Liver (tissue), 8 donors: ENCODE measurements at regions not wholly inside any gene's neighbourhood (a gene's known extent, or its start where the extent isn't known, plus 50 kb on each side); places are given as distances from the start of the nearest gene placed in this dataset.

Experiments
- DNase-seq: peaks from one replicate; pipeline ENCODE4 v3.0.0-alpha.2; 2017; ENCODE audit warnings: low spot score
- H3K27ac ChIP-seq, 2 donors: one replicate each; pipeline ENCODE4 v1.7.0; 2013; ENCODE audit warnings: inconsistent platforms in 2 of 2, low read length in 2 of 2, control low read depth in 1 of 2, low read depth in 1 of 2, mild to moderate bottlenecking in 1 of 2
- H3K27me3 ChIP-seq, 4 donors: one replicate each; pipeline versions ENCODE4 v1.6.1 to v1.7.0; 2013; ENCODE audit warnings: low read length in 3 of 4, inconsistent platforms in 1 of 4, mild to moderate bottlenecking in 1 of 4, moderate library complexity in 1 of 4; ENCODE audit not compliant: control insufficient read depth in 4 of 4, insufficient read depth in 4 of 4
- H3K36me3 ChIP-seq, 4 donors: one replicate each; pipeline versions ENCODE4 v1.6.1 to v1.7.0; 2013; ENCODE audit warnings: low read length in 3 of 4, mild to moderate bottlenecking in 3 of 4, low read depth in 1 of 4, moderate library complexity in 1 of 4; ENCODE audit not compliant: control insufficient read depth in 4 of 4, insufficient read depth in 3 of 4
- H3K4me1 ChIP-seq, 4 donors: one replicate each; pipeline versions ENCODE4 v1.6.1 to v1.7.0; 2013; ENCODE audit warnings: low read length in 3 of 4, mild to moderate bottlenecking in 3 of 4, moderate library complexity in 1 of 4; ENCODE audit not compliant: control insufficient read depth in 4 of 4, insufficient read depth in 4 of 4
- H3K4me3 ChIP-seq, 3 donors: one replicate each; pipeline versions ENCODE4 v1.6.1 to v1.7.0; 2013; ENCODE audit warnings: low read length in 3 of 3, control low read depth in 1 of 3, low read depth in 1 of 3, mild to moderate bottlenecking in 1 of 3
- H3K9ac ChIP-seq, 2 donors: one replicate each; pipeline ENCODE4 v1.7.0; 2013; ENCODE audit warnings: low read length in 2 of 2, mild to moderate bottlenecking in 2 of 2, moderate library complexity in 2 of 2, control low read depth in 1 of 2, low read depth in 1 of 2
- H3K9me3 ChIP-seq, 4 donors: one replicate each; pipeline versions ENCODE4 v1.6.1 to v1.7.0; 2013; ENCODE audit warnings: low read length in 3 of 4; ENCODE audit not compliant: control insufficient read depth in 4 of 4
- ATF3 ChIP-seq: IDR thresholded peaks from 2 replicates; pipeline ENCODE4 v1.6.1; 2016; ENCODE audit warnings: antibody characterized with exemption
- CTCF ChIP-seq: fragments of 150-350 bp; IDR thresholded peaks from 2 replicates; pipeline ENCODE4 v1.5.1; 2017; ENCODE audit warnings: improper control_type of control experiment, low read depth, low read length; ENCODE audit not compliant: missing input control
- EGR1 ChIP-seq, 2 donors: IDR thresholded peaks; 2 replicates each; pipeline ENCODE4 v1.6.1; 2016 to 2018; ENCODE audit warnings: antibody characterized with exemption in 2 of 2, low read depth in 2 of 2
- FOXA1 ChIP-seq: IDR thresholded peaks from 2 replicates; pipeline ENCODE4 v1.6.1; 2016; ENCODE audit warnings: antibody characterized with exemption
- FOXA2 ChIP-seq: IDR thresholded peaks from 2 replicates; pipeline ENCODE4 v1.6.1; 2016; ENCODE audit warnings: antibody characterized with exemption
- GABPA ChIP-seq, 2 donors: IDR thresholded peaks in 1 of 2; conservative IDR thresholded peaks in 1 of 2; 2 replicates each; pipeline ENCODE4 v1.6.1; 2016; ENCODE audit warnings: antibody characterized with exemption in 2 of 2, mild to moderate bottlenecking in 1 of 2, moderate library complexity in 1 of 2
- HNF4A ChIP-seq, 2 donors: conservative IDR thresholded peaks; 2 replicates each; pipeline ENCODE4 v1.6.1; 2016; ENCODE audit warnings: antibody characterized with exemption in 2 of 2, mild to moderate bottlenecking in 2 of 2
- HNF4G ChIP-seq: IDR thresholded peaks from 2 replicates; pipeline ENCODE4 v1.6.1; 2016; ENCODE audit warnings: antibody characterized with exemption
- JUND ChIP-seq, 2 donors: IDR thresholded peaks; 2 replicates each; pipeline ENCODE4 v1.6.1; 2016; ENCODE audit warnings: antibody characterized with exemption in 2 of 2
- MAX ChIP-seq: IDR thresholded peaks from 2 replicates; pipeline ENCODE4 v1.6.1; 2016; ENCODE audit warnings: antibody characterized with exemption
- NR2F2 ChIP-seq: IDR thresholded peaks from 2 replicates; pipeline ENCODE4 v1.6.1; 2016; ENCODE audit warnings: antibody characterized with exemption
- RAD21 ChIP-seq, 2 donors: IDR thresholded peaks; 2 replicates each; pipeline ENCODE4 v1.6.1; 2016; ENCODE audit warnings: antibody characterized with exemption in 2 of 2, mild to moderate bottlenecking in 2 of 2
- REST ChIP-seq: IDR thresholded peaks from 2 replicates; pipeline ENCODE4 v1.6.1; 2016; ENCODE audit warnings: antibody characterized with exemption, mild to moderate bottlenecking
- RXRA ChIP-seq, 2 donors: IDR thresholded peaks; 2 replicates each; pipeline ENCODE4 v1.6.1; 2017 to 2018; ENCODE audit warnings: antibody characterized with exemption in 2 of 2, mild to moderate bottlenecking in 1 of 2
- SP1 ChIP-seq: IDR thresholded peaks from 2 replicates; pipeline ENCODE4 v1.6.1; 2018; ENCODE audit warnings: antibody characterized with exemption, mild to moderate bottlenecking
- TAF1 ChIP-seq: conservative IDR thresholded peaks from 2 replicates; pipeline ENCODE4 v1.6.1; 2016; ENCODE audit warnings: antibody characterized with exemption, mild to moderate bottlenecking
- YY1 ChIP-seq: IDR thresholded peaks from 2 replicates; pipeline ENCODE4 v1.6.1; 2016; ENCODE audit warnings: antibody characterized with exemption, mild to moderate bottlenecking
- WGBS: extraction: QIAGEN DNeasy Blood & Tissue Kit; methylation state at CpG from one replicate; pipeline ENCODE4 v1.1.7; 2013; 5-methylcytosine and 5-hydroxymethylcytosine counted together
- TF ChIP-seq, protein P1 (sequence below): IDR thresholded peaks from 2 replicates; pipeline ENCODE4 v1.6.1; 2016; ENCODE audit warnings: antibody characterized with exemption
- donor health status: healthy.
- donor health status: healthy.
- donor health status: healthy.
- donor health status: healthy.
- donor health status: healthy.

- H3K36me3 ChIP-seq: no peaks in the 10 kb centered on the region
- H3K27me3 ChIP-seq: no peaks in the 10 kb centered on the region
- no peaks in the 10 kb centered on the region for H3K9me3 ChIP-seq
- WGBS: 78% methylated on average over 18 of the region's 18 CpGs
- H3K27ac ChIP-seq: no peak overlapping the region
- TF ChIP-seq EGR1 (IDR thresholded peaks at IDR 0.05; ENCODE audit: low read depth in 2 of 2): no peak
- no peak for TF ChIP-seq NR2F2
- TF ChIP-seq FOXA1: no peak
- TF ChIP-seq CTCF: no peak
- no peak for TF ChIP-seq SP1
- TF ChIP-seq RAD21 (IDR thresholded peaks at IDR 0.05): no peak
- TF ChIP-seq HNF4A (conservative IDR thresholded peaks at IDR 0.05): no peak
- TF ChIP-seq TAF1: no peak
- no peak for TF ChIP-seq RXRA (IDR thresholded peaks at IDR 0.05)
- TF ChIP-seq MAX: no peak
- no peak for TF ChIP-seq HNF4G
- TF ChIP-seq REST: no peak
- TF ChIP-seq JUND (IDR thresholded peaks at IDR 0.05): no peak
- TF ChIP-seq, protein P1, sequence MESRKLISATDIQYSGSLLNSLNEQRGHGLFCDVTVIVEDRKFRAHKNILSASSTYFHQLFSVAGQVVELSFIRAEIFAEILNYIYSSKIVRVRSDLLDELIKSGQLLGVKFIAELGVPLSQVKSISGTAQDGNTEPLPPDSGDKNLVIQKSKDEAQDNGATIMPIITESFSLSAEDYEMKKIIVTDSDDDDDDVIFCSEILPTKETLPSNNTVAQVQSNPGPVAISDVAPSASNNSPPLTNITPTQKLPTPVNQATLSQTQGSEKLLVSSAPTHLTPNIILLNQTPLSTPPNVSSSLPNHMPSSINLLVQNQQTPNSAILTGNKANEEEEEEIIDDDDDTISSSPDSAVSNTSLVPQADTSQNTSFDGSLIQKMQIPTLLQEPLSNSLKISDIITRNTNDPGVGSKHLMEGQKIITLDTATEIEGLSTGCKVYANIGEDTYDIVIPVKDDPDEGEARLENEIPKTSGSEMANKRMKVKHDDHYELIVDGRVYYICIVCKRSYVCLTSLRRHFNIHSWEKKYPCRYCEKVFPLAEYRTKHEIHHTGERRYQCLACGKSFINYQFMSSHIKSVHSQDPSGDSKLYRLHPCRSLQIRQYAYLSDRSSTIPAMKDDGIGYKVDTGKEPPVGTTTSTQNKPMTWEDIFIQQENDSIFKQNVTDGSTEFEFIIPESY: no peak
- no peak for TF ChIP-seq ATF3
- no peak for TF ChIP-seq GABPA (IDR thresholded peaks at IDR 0.05 in 1 of 2, conservative IDR thresholded peaks at IDR 0.05 in 1 of 2)
- TF ChIP-seq FOXA2: no peak
- TF ChIP-seq YY1: no peak
- no peak overlapping the region for H3K9ac ChIP-seq
- no peak for DNase-seq
- H3K4me1 ChIP-seq: no peaks in the 10 kb centered on the region
- H3K4me3 ChIP-seq: no peak overlapping the region
Measured at GRCh38 chr16:35752012-35752772, 2292.8 kb downstream of the TP53TG3F start.
